22Rv1 (cell line): ENCODE measurements at regions not wholly inside any gene's neighbourhood (a gene's known extent, or its start where the extent isn't known, plus 50 kb on each side); places are given as distances from the start of the nearest gene placed in this dataset.

ENCODE experiments used
- ZFX ChIP-seq: fragments of 450-650 bp; IDR thresholded peaks from 2 replicates; pipeline ENCODE4 v1.6.1; 2017; ENCODE audit warnings: antibody characterized with exemption, borderline replicate concordance
- TF ChIP-seq, protein P1 (sequence below): fragments of 450-650 bp; IDR thresholded peaks from 2 replicates; pipeline ENCODE4 v1.5.1; 2017; ENCODE audit warnings: mild to moderate bottlenecking

DNA sequence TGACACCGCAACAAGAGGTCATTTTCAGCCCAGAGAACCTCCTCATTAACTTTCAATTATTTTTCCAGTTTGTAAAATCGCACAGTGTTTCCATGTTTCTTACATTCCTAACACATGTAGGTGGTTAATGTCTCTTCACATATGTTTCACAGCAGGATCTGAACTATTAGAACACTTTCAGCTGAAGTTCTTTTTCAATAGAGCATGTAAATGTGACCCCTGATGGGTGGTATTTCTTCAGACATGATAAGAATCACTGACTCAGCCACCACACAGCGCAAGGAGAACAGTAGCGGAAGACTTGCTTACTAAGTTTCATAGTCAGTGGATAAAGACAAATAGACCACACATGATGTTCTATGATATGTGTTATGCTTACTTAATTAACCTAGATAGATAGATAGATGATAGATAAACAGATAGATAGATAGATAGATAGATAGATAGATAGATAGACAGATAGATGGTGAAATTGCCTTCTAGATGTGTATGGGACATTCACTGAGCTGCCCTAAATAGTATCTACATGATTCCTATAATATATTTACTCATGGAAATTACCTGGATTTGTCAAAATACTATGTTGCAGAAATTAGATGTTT lies 1992.1 kb upstream of the NUDT12 start:
- TF ChIP-seq, protein P1, sequence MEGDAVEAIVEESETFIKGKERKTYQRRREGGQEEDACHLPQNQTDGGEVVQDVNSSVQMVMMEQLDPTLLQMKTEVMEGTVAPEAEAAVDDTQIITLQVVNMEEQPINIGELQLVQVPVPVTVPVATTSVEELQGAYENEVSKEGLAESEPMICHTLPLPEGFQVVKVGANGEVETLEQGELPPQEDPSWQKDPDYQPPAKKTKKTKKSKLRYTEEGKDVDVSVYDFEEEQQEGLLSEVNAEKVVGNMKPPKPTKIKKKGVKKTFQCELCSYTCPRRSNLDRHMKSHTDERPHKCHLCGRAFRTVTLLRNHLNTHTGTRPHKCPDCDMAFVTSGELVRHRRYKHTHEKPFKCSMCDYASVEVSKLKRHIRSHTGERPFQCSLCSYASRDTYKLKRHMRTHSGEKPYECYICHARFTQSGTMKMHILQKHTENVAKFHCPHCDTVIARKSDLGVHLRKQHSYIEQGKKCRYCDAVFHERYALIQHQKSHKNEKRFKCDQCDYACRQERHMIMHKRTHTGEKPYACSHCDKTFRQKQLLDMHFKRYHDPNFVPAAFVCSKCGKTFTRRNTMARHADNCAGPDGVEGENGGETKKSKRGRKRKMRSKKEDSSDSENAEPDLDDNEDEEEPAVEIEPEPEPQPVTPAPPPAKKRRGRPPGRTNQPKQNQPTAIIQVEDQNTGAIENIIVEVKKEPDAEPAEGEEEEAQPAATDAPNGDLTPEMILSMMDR: no peak
- no peak for TF ChIP-seq ZFX
